ENCODE measurements at regions not wholly inside any gene's neighbourhood (a gene's known extent, or its start where the extent isn't known, plus 50 kb on each side); places are given as distances from the start of the nearest gene placed in this dataset.

DNA sequence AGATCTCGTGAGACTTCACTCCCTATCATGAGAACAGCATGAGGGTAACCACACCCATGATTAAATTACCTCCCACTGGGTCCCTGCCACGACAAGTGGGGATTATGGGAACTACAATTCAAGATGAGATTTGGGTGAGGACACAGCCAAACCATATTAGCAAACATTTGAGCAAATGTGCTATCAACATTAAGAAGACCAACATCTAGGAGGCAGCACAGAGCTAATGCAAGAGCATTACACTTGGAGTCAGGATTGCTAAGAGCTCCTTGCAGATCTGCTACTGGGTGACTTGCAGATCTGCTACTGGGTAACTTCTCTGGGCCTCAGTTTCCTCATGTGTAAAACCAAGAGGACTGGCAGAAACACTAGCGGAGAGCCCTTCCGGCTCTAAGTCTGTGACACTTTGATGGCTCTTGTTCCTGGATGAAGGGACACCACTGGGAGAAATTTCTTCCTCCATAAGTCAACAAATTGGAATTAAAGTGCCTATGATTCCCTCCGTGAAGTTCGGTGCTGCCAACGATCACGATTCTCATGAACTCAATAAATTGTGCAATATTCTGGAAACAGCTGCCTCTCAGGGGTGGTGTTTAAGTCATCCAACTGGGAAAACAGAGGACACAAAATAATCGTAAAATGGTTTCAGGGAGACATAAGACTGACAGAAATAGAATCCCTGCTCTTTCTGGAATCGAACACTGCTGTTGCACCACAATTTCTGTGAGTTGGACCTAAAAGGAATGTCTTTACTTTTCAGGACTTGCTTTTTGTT lies 115.8 kb upstream of the ITGB1 start:
- TF ChIP-seq CTCF (IDR thresholded peaks at IDR 0.05) (no peak), EP300 (IDR thresholded peaks at IDR 0.05) (no peak), POLR2AphosphoS5 (IDR thresholded peaks at IDR 0.05) (no peak), POLR2A (IDR thresholded peaks at IDR 0.05) (no peak)
